ENCODE measurements at regions not wholly inside any gene's neighbourhood (a gene's known extent, or its start where the extent isn't known, plus 50 kb on each side); places are given as distances from the start of the nearest gene placed in this dataset.

DNA sequence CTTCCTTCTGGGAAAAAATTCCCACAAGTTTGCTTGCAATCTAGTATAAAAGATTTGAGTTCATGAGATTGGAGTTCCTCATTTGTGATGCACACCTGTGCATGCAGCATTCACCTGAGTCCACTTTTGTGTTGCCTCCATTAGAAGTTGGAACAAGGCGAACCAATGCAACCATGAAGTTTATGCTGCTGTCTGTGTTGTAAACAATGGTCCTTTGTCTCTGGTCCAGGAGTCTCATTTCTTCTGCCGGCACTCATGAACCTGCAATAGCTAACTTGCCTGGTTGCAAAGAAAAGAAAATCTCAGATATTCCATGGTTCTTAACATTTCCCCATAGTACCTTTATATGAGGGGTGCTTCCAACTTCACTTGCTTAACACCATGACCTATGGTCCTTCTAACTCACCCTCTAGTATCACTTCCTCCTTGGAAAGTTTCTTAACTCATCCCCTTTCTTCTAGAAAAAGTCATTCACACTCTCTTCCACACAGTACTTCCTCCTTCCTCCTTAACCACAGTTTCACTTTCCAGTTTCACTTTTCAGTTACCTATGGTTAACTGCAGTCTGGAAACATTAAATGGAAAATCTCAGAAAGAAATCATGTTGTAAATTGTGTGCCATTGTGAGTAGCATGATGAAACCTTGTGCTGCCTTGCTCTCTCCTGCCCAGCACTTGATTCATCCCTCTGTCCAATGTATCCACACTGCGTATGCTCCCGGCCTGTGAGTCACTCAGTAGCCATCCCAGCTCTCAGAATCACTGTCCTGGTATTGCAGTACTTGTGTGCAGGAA lies 128.8 kb upstream of the TRIB2 start:
- DNase-seq (ENCODE audit: low read depth): peak; percentile 82

GRCh38 chr2:12588986-12589385 lies 127.8 kb upstream of the TRIB2 start:
- DNase-seq (ENCODE audit: low read depth): no peak

DNA sequence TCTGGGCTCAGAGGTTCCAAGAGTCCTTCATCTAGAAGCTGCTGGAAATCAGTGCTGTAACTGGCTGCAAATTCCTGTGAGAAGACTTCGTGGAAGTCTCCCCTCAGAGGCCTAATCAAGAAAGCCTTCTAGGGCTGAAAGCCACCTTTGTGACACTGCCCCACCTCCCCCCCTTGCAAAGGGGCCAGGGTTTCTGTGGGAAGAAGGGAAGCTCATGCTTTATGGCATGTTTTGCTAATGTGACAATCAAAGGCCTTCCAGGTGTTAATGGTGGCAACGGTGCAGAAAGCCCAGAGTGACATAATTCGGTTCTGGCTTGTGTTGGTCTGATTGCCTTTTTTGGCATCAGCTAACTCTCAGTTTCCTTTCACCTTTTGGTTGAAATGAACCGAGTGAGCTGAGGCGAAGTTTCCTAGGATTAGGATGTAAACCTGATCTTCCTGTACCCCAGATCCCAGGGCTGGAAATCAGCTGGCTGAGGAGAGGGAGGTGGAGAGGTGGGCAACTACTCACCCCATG lies 126.9 kb upstream of the TRIB2 start:
- no peak for DNase-seq (ENCODE audit: low read depth)

DNA sequence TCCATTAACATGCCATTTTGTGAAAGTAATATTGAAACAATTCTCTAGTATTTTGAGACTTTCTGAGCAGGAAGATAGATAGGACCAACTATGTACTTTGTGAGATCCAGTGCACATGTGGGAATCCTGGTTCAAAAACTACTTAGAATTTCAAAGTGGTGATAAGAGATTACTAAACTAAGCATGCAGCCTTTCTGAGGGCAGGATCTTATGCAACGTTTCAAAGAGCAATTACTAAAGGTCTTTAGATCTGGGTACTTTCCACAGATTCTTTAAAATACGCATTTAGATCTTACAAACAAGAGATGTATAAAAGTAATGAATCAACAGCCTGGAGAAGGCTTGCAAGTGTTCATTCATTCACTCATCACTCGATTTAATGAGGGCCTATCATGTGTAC lies 124.4 kb upstream of the TRIB2 start:
- no peak for DNase-seq (ENCODE audit: low read depth)

GRCh38 chr2:12594590-12594989 lies 122.1 kb upstream of the TRIB2 start:
- no peak for DNase-seq (ENCODE audit: low read depth)

DNA sequence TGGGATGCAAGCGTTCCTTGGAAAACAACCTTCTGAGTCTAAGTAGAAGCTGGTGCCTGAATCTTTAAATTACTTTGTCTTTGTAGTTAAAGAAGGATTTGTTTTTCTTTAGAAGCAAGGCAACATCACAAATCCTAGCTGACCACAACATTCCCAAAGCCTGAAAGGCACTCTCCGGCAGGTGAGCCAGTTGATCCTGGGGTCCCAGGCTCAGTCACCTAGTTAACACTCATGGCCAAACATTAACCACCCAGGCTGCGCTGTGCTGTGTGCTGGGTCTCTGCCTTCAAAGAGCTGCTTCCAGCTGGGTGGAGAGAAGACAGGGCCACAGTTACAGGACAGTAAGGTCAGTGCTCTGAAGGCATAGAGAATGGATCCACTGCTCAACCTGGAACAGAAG lies 120.0 kb upstream of the TRIB2 start:
- DNase-seq (ENCODE audit: low read depth): no peak

DNA sequence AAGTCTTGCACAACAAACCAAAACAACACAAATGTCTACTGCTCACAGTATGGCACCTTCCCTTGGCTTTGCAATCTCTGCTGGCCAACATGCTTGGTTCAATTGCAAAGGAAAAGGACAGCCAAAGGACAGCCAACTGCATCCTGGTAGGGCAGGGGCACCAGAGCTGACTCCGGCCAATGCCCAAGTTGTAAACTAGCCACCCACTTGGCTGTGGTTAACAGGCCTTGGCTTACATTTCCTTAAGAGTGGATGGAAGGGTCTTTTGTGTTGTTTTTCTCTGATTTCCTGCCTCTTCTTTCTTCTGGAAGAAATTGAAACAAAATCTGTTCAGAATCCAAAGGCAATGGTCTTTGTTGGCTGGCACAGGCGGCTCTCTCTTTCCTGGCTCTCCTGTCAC lies 119.1 kb upstream of the TRIB2 start:
- no peak for DNase-seq (ENCODE audit: low read depth)

GRCh38 chr2:12602661-12603060 lies 114.1 kb upstream of the TRIB2 start:
- DNase-seq (ENCODE audit: low read depth): no peak

DNA sequence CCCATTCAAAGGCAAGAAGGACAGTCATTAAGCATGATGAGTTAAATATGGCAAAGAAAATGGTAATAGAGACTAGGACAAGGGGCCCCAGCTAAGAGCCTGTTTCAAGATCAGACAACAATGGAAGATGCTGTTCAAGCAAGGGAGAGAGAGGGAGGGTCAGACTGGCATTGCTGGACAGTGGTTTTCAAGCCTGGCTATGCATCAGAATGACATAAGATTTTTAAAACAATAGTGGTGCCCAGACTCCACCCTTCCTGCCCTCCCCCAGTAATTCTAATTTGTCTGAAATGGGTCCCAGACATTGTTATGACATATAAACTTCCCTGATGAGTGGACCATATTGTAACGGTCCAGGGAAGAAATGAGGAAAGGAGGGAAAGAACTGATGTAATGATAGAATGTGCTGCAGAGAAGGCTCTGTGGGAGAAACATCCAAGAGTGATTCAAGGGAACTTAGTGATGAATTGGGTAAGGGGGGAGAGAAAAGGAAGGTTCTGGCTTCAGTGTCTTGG lies 112.9 kb upstream of the TRIB2 start:
- no peak for DNase-seq (ENCODE audit: low read depth)

- DNase-seq (ENCODE audit: low read depth): no peak
These were observed 112.4 kb upstream of the TRIB2 start for GRCh38 chr2:12604341-12604740.

DNA sequence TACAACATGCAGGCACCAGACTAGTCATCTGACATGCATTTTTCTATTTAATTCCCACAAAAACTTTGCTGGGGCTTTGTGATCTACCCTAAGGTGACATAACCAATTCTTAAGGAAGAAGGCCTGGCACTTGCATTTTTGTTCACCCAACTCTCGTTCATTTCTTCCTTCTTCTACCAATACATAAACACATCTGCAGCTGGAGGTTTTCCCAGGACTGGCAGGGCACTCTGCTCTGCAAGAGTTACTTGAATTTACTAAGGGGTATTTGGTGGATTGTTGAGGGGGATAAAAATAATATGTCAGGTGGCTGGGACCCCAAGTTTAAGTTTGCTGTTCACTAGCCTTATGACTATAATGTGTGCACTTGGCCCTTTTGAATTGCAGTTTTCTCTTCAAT lies 111.4 kb upstream of the TRIB2 start:
- no peak for DNase-seq (ENCODE audit: low read depth)

GRCh38 chr2:12605936-12606335 lies 110.8 kb upstream of the TRIB2 start:
- no peak for DNase-seq (ENCODE audit: low read depth)

- peak; percentile 53 for DNase-seq (ENCODE audit: low read depth)
These were observed 110.2 kb upstream of the TRIB2 start for GRCh38 chr2:12606472-12607000.

- DNase-seq (ENCODE audit: low read depth): peak; percentile 66
These were observed 108.8 kb upstream of the TRIB2 start for GRCh38 chr2:12607971-12608370.

DNA sequence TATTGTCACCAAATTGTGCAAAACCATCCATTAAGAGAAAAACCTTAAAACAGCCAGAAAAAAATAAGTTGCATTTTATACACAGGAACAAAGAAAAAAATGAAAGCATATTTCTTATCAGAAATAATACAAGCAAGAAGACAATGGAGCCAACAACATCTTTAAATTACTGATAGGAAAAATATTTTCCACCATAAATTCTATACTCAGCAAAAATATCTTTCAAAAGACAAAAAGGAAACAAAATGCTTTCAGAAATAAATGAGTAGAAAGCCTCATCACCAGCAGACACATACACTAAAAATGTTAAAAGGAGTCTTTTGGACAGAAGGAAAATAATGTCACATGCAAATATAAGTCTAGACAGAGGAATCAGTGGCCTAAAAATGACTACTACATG lies 106.4 kb upstream of the TRIB2 start:
- DNase-seq (ENCODE audit: low read depth): no peak

- no peak for DNase-seq (ENCODE audit: low read depth)
These were observed 104.6 kb upstream of the TRIB2 start for GRCh38 chr2:12612168-12612567.

DNA sequence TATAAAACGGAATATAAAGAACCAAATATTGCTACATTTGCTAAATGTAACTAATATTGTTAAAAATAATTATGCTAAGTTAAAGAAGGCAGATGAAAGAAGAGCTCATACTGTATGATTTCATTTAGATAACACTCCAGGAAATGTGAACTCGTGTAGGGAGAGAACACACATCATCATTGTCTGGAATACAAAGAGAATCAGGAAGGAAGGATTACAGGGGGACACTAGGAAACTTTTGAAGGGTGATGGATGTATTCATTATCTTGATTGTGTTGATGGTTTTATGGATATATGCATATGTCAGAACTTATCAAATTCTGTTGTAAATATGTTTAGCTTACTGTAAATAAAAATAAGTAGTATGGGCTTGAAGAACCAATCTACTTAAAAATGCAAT lies 104.1 kb upstream of the TRIB2 start:
- no peak for DNase-seq (ENCODE audit: low read depth)

- peak; percentile 28 for DNase-seq (ENCODE audit: low read depth)
These were observed 103.5 kb upstream of the TRIB2 start for GRCh38 chr2:12613137-12613835.

GRCh38 chr2:12615509-12615908 lies 101.2 kb upstream of the TRIB2 start:
- no peak for DNase-seq (ENCODE audit: low read depth)

DNA sequence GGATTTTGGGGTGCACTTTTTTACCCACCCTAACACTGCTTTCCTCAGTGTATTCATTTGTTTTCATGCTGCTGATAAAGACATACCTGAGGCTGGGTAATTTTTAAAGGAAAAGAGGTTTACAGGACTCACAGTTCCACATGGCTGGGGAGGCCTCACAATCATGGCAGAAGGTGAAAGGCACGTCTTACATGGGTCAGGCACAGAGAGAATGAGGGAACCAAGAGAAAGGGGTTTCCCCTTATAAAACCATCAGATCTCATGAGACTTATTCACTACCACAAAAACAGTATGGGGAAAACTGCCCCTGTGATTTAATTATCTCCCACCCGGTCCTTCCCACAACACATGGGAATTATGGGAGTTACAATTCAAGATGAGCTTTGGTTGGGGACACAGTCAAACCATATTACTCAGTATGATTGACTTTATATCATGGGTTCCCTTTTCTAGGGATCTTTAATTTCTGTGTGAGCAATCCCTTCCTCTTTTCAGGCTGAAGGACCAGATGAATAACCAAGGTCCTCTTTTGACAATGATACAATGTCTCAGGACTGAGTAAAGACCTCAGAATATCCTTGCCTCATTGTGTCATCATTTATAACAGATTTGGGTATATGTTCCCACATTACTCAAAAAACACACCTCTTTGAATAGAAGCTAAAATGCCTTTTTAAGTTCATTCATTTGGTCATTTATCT lies 100.1 kb upstream of the TRIB2 start:
- no peak for DNase-seq (ENCODE audit: low read depth)

DNA sequence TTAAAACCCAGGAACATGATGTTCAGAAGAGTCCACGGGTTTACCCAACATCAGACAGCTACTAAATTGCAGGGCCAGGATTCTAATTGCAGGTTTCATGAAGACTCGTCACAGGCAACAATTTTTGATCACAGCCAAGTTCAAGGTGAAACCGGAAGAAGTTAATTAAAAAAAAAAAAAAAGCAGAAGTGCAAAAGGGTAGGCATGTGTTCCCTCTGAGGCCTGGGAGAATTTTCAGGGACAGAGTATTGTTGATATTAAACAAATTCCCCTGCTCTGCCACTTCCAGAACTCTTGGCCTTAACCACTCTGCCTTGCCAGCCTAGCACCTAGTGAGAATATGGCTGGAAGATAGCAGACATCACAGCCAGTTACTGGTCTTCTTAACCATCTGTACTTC lies 99.4 kb upstream of the TRIB2 start:
- DNase-seq (ENCODE audit: low read depth): no peak

GRCh38 chr2:12617853-12618252 lies 98.9 kb upstream of the TRIB2 start:
- DNase-seq (ENCODE audit: low read depth): no peak

All from M059J (cell line).